ENCODE measurements at regions not wholly inside any gene's neighbourhood (a gene's known extent, or its start where the extent isn't known, plus 50 kb on each side); places are given as distances from the start of the nearest gene placed in this dataset.

DNA sequence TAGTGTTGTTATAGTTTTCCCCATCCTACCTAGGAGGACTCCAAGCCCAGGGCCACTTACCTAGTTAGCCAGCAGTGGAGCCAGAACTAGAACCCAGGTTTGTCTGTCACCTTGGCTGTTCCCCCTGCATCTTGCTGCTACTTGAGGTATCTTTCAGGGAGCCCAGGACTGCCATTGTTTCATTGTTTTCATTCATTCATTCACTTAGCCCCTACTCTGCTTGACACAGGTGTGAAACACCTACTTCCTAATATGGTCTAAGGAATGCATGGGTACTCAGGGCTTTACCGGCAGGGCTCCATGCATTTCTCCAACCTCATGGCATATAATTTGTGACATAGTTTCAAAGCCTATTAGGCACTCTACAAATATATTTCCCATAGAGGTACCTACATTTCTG is 266.6 kb upstream of the TPM1 start:
- H3K4me1 Mint-ChIP-seq (ENCODE audit: low read depth, unreplicated experiment): peaks cover 13% of the 10 kb centered on the region
- no TSS peak for BruUV-seq (replicated peaks)

DNA sequence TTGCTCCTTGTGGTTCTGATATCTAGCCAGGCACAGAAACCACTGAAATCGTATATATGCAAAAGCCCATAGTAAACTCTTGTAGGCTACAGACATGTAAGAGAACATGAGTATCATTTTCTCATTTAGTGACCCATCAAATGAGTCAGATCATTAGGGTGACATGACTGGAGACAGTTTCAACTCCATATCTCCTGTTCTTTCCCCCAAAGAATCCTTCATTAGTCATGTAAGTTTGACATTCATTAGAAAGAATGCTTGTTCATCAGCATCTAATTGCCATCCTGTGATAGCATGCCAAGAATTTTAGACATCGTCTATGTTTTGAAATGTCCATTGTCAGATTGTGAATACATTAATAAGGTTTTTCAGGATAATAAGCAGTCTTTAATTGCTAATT is 264.9 kb upstream of the TPM1 start:
- CTCF ChIA-PET: no interaction called here
- intact Hi-C loops (cut with micrococcal nuclease; ENCODE audit: unreplicated experiment): no loop called here
- Mint-ChIP-seq H3K27me3 (ENCODE audit: unreplicated experiment) (no peaks in the 10 kb centered on the region), H3K4me1 (ENCODE audit: low read depth, unreplicated experiment) (peaks cover 30% of the 10 kb centered on the region), H3K27ac (ENCODE audit: unreplicated experiment) (no peak overlapping the region), H3K9me3 (ENCODE audit: low read depth, unreplicated experiment) (no peaks in the 10 kb centered on the region), H3K36me3 (ENCODE audit: insufficient read depth, unreplicated experiment) (peaks cover 5% of the 10 kb centered on the region), H3K4me3 (ENCODE audit: low read depth, unreplicated experiment) (no peak overlapping the region)
- no TSS peak for BruUV-seq (replicated peaks)
- DNase-seq: no peak
- TF ChIP-seq CTCF (IDR thresholded peaks at IDR 0.05; ENCODE audit: unreplicated experiment): no peak

More for the DNA sequence above, 266.6 kb upstream of the TPM1 start:
- intact Hi-C loops (cut with micrococcal nuclease; ENCODE audit: unreplicated experiment): no loop called here
- Mint-ChIP-seq H3K9me3 (ENCODE audit: low read depth, unreplicated experiment) (no peaks in the 10 kb centered on the region), H3K27ac (ENCODE audit: unreplicated experiment) (no peak overlapping the region), H3K4me3 (ENCODE audit: low read depth, unreplicated experiment) (no peak overlapping the region), H3K36me3 (ENCODE audit: insufficient read depth, unreplicated experiment) (peaks cover 5% of the 10 kb centered on the region), H3K27me3 (ENCODE audit: unreplicated experiment) (no peaks in the 10 kb centered on the region)
- no peak for DNase-seq
- CTCF ChIA-PET: no interaction called here
- TF ChIP-seq CTCF (IDR thresholded peaks at IDR 0.05; ENCODE audit: unreplicated experiment): no peak

DNA sequence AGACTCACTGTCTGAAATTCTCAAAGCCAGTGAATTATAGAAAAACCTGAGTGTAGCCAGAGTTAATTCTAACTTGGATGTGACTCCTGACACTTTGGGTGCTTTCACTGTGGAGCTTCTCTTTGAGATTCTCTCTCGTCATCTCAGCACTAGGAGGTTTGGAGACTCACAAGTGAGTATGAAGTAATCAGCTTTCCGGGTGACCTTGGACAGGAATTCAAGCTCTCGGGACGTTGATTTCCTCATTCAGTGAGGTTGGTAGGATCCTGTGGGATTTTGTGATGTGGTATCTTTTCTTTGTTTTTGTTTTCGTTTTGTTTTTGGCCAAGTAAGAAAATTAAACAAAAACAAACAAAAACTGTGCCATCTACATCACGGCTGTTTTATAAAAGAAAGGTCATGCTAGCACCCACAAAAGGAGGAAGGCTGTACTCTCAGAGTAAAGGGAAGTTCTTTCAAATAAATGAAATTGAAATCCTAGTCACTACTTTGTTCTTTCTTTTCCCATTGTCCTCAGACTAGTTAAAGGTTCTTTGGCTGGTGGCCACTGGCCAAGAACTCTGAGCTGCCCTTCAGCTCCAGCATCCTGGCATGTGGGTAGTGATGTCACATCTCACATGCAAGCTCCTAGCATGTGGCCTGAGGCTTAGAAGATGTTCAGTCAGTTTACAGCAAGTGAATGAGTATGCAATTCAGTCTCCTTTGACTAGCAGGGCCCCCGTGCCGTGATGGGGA is 263.3 kb upstream of the TPM1 start:
- CTCF ChIA-PET: interaction anchor here (1.2 to 1.3 kb wide), 2 partner anchors 71 to 261 kb away, joined by 4 read pairs; no protein-coding TSS in a partner anchor
- H3K9me3 Mint-ChIP-seq (ENCODE audit: low read depth, unreplicated experiment): no peaks in the 10 kb centered on the region
- no peak overlapping the region for H3K4me3 Mint-ChIP-seq (ENCODE audit: low read depth, unreplicated experiment)
- H3K36me3 Mint-ChIP-seq (ENCODE audit: insufficient read depth, unreplicated experiment): peaks cover 9% of the 10 kb centered on the region
- no peaks in the 10 kb centered on the region for H3K27me3 Mint-ChIP-seq (ENCODE audit: unreplicated experiment)
- no TSS peak for BruUV-seq (replicated peaks)
- intact Hi-C loops (cut with micrococcal nuclease; ENCODE audit: unreplicated experiment): no loop called here
- no peak for DNase-seq
- no peak for TF ChIP-seq CTCF (IDR thresholded peaks at IDR 0.05; ENCODE audit: unreplicated experiment)
- peaks cover 46% of the 10 kb centered on the region for H3K4me1 Mint-ChIP-seq (ENCODE audit: low read depth, unreplicated experiment)
- H3K27ac Mint-ChIP-seq (ENCODE audit: unreplicated experiment): no peak overlapping the region

DNA sequence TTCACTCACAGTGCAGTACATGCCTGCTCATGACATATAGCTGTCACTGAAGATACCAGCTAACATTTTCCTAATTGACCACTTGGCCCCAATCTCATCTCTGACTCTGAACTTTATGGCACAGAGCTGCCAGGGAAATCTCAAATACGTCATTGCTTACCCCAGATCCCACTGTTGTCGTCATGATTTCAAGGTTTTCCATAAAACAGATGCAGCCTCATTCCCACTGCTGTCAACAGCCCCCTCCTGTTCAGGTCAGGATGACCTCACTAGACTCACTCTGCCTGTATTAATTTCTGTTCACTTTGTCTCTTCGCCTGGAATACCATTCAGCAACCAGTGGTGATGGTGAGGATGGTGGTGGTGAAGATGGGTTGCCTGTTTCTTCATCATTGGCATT is 262.6 kb upstream of the TPM1 start:
- CTCF ChIA-PET: interaction anchor here (1.3 kb wide), 1 partner anchor 261 kb away, joined by 4 read pairs; no protein-coding TSS in a partner anchor
- Mint-ChIP-seq H3K9me3 (ENCODE audit: low read depth, unreplicated experiment) (no peaks in the 10 kb centered on the region), H3K27me3 (ENCODE audit: unreplicated experiment) (no peaks in the 10 kb centered on the region), H3K4me3 (ENCODE audit: low read depth, unreplicated experiment) (no peak overlapping the region), H3K27ac (ENCODE audit: unreplicated experiment) (no peak overlapping the region), H3K36me3 (ENCODE audit: insufficient read depth, unreplicated experiment) (peaks cover 11% of the 10 kb centered on the region), H3K4me1 (ENCODE audit: low read depth, unreplicated experiment) (peaks cover 49% of the 10 kb centered on the region)
- no peak for TF ChIP-seq CTCF (IDR thresholded peaks at IDR 0.05; ENCODE audit: unreplicated experiment)
- DNase-seq: no peak
- intact Hi-C loops (cut with micrococcal nuclease; ENCODE audit: unreplicated experiment): no loop called here
- no TSS peak for BruUV-seq (replicated peaks)

All from Calu3 (cell line).